Brain microvascular endothelial cell (primary cell): ENCODE measurements at regions not wholly inside any gene's neighbourhood (a gene's known extent, or its start where the extent isn't known, plus 50 kb on each side); places are given as distances from the start of the nearest gene placed in this dataset.

Experiments used
- DNase-seq: peaks from one replicate; pipeline ENCODE4 v3.0.0-alpha.2; 2020
- H3K27ac ChIP-seq: fragments of 250-450 bp; sonication (Bioruptor Pico); 2 replicates; pipeline ENCODE4 v1.5.1; 2020; ENCODE audit warnings: mild to moderate bottlenecking, moderate library complexity
- H3K27me3 ChIP-seq: fragments of 250-450 bp; sonication (Bioruptor Pico); replicated peaks from 2 replicates; pipeline ENCODE4 v1.5.1; 2020; ENCODE audit warnings: mild to moderate bottlenecking
- H3K36me3 ChIP-seq: fragments of 250-450 bp; sonication (Bioruptor Pico); replicated peaks from 2 replicates; pipeline ENCODE4 v1.5.1; 2020; ENCODE audit warnings: mild to moderate bottlenecking
- H3K4me3 ChIP-seq: 2 replicates; pipeline ENCODE4 v1.5.1; 2011; ENCODE audit warnings: low read depth, mild to moderate bottlenecking, control low read depth, low read length, moderate library complexity
- in situ Hi-C: cut with HindIII; loops from 2 replicates; pipeline ENCODE4 v1.10.0; 2017; ENCODE audit warnings: low sequenced_read_pairs, low pct_ligation_motif_present
- TF ChIP-seq, protein P1 (sequence below): IDR thresholded peaks from 2 replicates; pipeline ENCODE4 v1.5.1; 2011; ENCODE audit warnings: low read depth, mild to moderate bottlenecking, moderate library complexity, low read length, control low read depth, inconsistent platforms; ENCODE audit errors: missing control alignments

DNA sequence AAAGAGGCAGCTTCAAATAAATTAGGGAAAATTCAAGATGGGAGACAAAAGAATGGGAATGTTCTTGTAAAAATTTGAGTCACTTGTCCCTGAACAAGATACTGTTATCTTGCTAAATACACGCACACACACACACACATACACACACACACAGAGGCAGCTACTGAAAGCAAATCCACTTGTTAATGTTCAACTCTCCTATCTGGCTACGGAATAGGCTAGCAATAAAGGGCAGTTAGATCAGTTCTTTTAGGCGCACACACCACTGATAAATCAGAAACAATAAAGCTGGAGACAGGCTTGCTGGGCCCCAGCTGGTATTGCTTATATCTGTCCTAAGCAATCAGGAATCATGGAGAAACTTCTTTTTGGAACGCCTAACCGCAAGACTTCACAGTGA is 461.6 kb downstream of the BCL11A start:
- H3K36me3 ChIP-seq: no peaks in the 10 kb centered on the region
- TF ChIP-seq, protein P1, sequence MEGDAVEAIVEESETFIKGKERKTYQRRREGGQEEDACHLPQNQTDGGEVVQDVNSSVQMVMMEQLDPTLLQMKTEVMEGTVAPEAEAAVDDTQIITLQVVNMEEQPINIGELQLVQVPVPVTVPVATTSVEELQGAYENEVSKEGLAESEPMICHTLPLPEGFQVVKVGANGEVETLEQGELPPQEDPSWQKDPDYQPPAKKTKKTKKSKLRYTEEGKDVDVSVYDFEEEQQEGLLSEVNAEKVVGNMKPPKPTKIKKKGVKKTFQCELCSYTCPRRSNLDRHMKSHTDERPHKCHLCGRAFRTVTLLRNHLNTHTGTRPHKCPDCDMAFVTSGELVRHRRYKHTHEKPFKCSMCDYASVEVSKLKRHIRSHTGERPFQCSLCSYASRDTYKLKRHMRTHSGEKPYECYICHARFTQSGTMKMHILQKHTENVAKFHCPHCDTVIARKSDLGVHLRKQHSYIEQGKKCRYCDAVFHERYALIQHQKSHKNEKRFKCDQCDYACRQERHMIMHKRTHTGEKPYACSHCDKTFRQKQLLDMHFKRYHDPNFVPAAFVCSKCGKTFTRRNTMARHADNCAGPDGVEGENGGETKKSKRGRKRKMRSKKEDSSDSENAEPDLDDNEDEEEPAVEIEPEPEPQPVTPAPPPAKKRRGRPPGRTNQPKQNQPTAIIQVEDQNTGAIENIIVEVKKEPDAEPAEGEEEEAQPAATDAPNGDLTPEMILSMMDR: no peak
- in situ Hi-C loops: no loop called here
- H3K4me3 ChIP-seq: no peak overlapping the region
- H3K27ac ChIP-seq: no peak overlapping the region
- no peaks in the 10 kb centered on the region for H3K27me3 ChIP-seq
- DNase-seq: no peak

DNA sequence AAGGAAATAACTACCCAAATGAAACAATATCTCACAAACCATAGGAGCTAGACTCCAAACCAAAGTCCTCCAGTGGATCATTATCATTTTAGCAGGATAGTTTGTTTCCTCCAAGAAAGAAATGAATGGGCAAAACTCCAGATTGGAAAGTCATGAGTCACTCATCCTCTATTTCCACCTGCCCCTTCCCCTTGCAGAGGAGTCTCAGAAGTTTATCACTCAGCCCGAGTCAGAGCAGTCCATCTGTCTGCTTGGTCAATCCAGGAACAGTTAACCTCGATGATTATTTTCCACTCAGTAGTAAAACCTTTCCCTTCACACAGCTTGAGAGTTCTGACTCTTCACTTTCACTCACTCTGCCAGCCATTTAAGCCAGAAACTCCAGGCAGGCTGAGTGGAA is 462.2 kb downstream of the BCL11A start:
- Histone ChIP-seq H3K4me3 (no peak overlapping the region), H3K36me3 (no peaks in the 10 kb centered on the region), H3K27ac (no peak overlapping the region), H3K27me3 (no peaks in the 10 kb centered on the region)
- TF ChIP-seq, protein P1: no peak
- no peak for DNase-seq
- in situ Hi-C loops: no loop called here

DNA sequence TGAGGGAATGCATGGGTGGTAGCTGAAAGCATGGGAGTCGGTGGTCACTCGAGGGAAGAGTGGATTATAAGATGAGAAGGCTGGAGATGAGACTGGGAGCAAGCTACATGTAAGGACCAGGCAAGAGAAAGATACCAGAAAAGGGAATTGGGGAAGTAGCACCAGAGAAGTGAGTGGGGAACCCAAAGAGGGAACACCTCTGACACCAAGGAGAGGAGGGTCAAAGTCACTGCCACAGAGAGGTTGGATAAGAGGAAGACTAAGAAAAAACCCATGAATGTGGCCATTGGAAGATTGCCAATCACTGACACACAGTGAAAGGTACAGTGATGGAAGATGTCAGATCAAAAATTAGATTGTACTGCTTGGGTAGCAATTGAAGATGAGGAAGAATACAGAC is 473.9 kb downstream of the BCL11A start:
- DNase-seq: no peak
- TF ChIP-seq, protein P1: no peak
- no peaks in the 10 kb centered on the region for H3K36me3 ChIP-seq
- no peak overlapping the region for H3K4me3 ChIP-seq
- in situ Hi-C loops: no loop called here
- no peak overlapping the region for H3K27ac ChIP-seq
- no peaks in the 10 kb centered on the region for H3K27me3 ChIP-seq

DNA sequence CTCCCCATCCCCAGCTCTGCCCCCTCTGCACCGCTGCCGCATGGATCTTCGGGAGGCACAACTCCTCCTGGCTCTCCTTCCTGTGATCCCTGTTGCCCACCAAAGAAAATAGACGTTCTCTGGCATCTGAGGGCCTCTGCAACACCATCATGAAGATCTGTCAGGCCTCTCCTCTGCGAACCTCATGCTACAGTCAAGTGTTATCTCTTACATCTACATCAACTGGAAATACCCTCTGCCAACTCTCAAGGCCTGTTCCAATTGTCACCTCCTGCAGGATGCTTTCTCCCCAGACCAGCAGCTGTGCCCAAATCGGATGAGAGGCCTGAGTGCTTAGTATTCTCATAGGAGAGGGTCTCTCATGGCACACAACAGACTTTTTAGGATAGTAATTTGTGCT is 478.4 kb downstream of the BCL11A start:
- H3K27me3 ChIP-seq: no peaks in the 10 kb centered on the region
- H3K36me3 ChIP-seq: no peaks in the 10 kb centered on the region
- in situ Hi-C loops: no loop called here
- H3K4me3 ChIP-seq: no peak overlapping the region
- TF ChIP-seq, protein P1: no peak
- no peak for DNase-seq
- no peak overlapping the region for H3K27ac ChIP-seq

DNA sequence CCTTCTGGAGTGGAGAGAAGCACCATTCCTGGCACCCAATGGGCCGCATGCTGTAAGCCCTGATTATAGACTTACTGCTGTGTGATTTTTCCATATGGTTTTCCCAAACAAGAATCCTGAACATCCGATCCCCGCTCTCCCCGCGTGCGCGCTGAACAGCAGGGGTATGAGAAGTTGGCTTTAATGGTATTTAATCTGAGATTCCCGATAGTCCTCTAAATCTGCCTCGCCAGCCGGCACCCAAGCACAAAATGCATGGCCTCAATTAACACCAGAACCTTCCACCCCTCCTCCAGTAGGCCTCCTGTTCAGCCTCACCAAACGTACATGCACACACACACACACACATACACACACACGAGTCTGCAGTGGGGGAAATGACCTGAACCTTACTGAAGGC is 480.3 kb downstream of the BCL11A start:
- no peaks in the 10 kb centered on the region for H3K27me3 ChIP-seq
- in situ Hi-C loops: no loop called here
- TF ChIP-seq, protein P1: no peak
- no peak for DNase-seq
- no peak overlapping the region for H3K27ac ChIP-seq
- H3K4me3 ChIP-seq: no peak overlapping the region
- no peaks in the 10 kb centered on the region for H3K36me3 ChIP-seq

DNA sequence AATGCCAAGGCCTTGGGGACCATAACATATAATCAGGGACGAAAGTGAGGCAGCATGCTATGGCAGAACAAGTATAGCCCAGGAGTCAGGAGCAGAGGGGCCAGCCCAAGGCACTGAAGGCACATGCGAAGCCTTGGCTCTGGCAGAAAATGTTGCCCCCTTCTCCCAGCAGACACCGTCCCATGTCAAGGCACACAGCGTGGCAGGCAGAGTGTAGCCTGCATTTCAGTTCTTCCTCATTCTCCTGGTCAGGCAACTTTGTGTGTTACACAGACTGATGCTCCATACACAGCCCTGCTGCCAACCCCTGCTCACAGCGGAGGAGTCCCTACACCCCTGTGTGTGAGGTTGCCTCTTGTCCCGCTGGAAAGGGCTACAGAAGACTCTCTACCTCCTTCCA is 480.8 kb downstream of the BCL11A start:
- no peak overlapping the region for H3K27ac ChIP-seq
- no peaks in the 10 kb centered on the region for H3K36me3 ChIP-seq
- no peak overlapping the region for H3K4me3 ChIP-seq
- in situ Hi-C loops: no loop called here
- TF ChIP-seq, protein P1: no peak
- no peak for DNase-seq
- no peaks in the 10 kb centered on the region for H3K27me3 ChIP-seq
